Mesenchymal stem cell (in vitro differentiated cells and primary cell): ENCODE measurements at regions not wholly inside any gene's neighbourhood (a gene's known extent, or its start where the extent isn't known, plus 50 kb on each side); places are given as distances from the start of the nearest gene placed in this dataset.

Experiments
- DNase-seq: peaks from one replicate; pipeline ENCODE4 v3.0.0-alpha.2; 2013
- H2AFZ ChIP-seq: one replicate; pipeline ENCODE4 v1.6.1; 2013; ENCODE audit warnings: low read depth, mild to moderate bottlenecking, control low read depth, inconsistent platforms, low read length, moderate library complexity
- H2AK5ac ChIP-seq: 2 replicates; pipeline ENCODE4 v1.6.1; 2013; ENCODE audit warnings: low read length, moderate library complexity, mild to moderate bottlenecking, inconsistent platforms; ENCODE audit not compliant: severe bottlenecking
- H2BK120ac ChIP-seq: one replicate; pipeline ENCODE4 v1.6.1; 2013; ENCODE audit warnings: low read depth, mild to moderate bottlenecking, inconsistent platforms, low read length, moderate library complexity
- H2BK12ac ChIP-seq, 2 experiments: one replicate each; pipeline ENCODE4 v1.6.1; 2013; ENCODE audit warnings: inconsistent platforms in 2 of 2, low read length in 2 of 2, mild to moderate bottlenecking in 2 of 2, moderate library complexity in 2 of 2, control low read depth in 1 of 2
- H2BK15ac ChIP-seq: one replicate; pipeline ENCODE4 v1.6.1; 2013; ENCODE audit warnings: mild to moderate bottlenecking, low read depth, inconsistent platforms; ENCODE audit not compliant: poor library complexity, severe bottlenecking
- H2BK5ac ChIP-seq: 2 replicates; pipeline ENCODE4 v1.6.1; 2013; ENCODE audit warnings: low read depth, mild to moderate bottlenecking, low read length, control low read depth, inconsistent platforms; ENCODE audit not compliant: poor library complexity, severe bottlenecking
- H3K14ac ChIP-seq, 2 experiments: one replicate each; pipeline ENCODE4 v1.6.1; 2013; ENCODE audit warnings: inconsistent platforms in 2 of 2, low read length in 2 of 2, control low read depth in 1 of 2, mild to moderate bottlenecking in 1 of 2, moderate library complexity in 1 of 2
- H3K18ac ChIP-seq, 2 experiments: one replicate each; pipeline ENCODE4 v1.6.1; 2013; ENCODE audit warnings: inconsistent platforms in 2 of 2, low read length in 2 of 2, control low read depth in 1 of 2, low read depth in 1 of 2, mild to moderate bottlenecking in 1 of 2
- H3K23ac ChIP-seq, 2 experiments: one replicate each; pipeline ENCODE4 v1.6.1; 2013; ENCODE audit warnings: inconsistent platforms in 2 of 2, low read length in 2 of 2, mild to moderate bottlenecking in 2 of 2, moderate library complexity in 2 of 2, control low read depth in 1 of 2
- H3K27ac ChIP-seq: 2 replicates; pipeline ENCODE4 v1.5.1; 2013; ENCODE audit warnings: mild to moderate bottlenecking, moderate library complexity, low read length, control low read depth, inconsistent platforms; ENCODE audit not compliant: poor library complexity, severe bottlenecking
- H3K27me3 ChIP-seq, 2 experiments: 2 replicates each; pipeline versions ENCODE4 v1.6.1 to v1.7.0; 2013; ENCODE audit warnings: low read length in 2 of 2, mild to moderate bottlenecking in 2 of 2, moderate library complexity in 2 of 2, control low read depth in 1 of 2, inconsistent platforms in 1 of 2; ENCODE audit not compliant: control insufficient read depth in 1 of 2, insufficient read depth in 1 of 2
- H3K36me3 ChIP-seq, 2 experiments: 2 replicates each; pipeline versions ENCODE4 v1.6.1 to v1.7.0; 2013; ENCODE audit warnings: low read length in 2 of 2, control low read depth in 1 of 2, inconsistent platforms in 1 of 2, low read depth in 1 of 2, mild to moderate bottlenecking in 1 of 2; ENCODE audit not compliant: insufficient read depth in 2 of 2, control insufficient read depth in 1 of 2
- H3K4ac ChIP-seq, 2 experiments: one replicate each; pipeline ENCODE4 v1.6.1; 2013; ENCODE audit warnings: inconsistent platforms in 2 of 2, low read length in 2 of 2, mild to moderate bottlenecking in 2 of 2, moderate library complexity in 2 of 2, control low read depth in 1 of 2, low read depth in 1 of 2
- H3K4me1 ChIP-seq: 2 replicates; pipeline ENCODE4 v1.6.1; 2013; ENCODE audit warnings: low read depth, low read length, control low read depth; ENCODE audit not compliant: control insufficient read depth, insufficient read depth
- H3K4me2 ChIP-seq: 2 replicates; pipeline ENCODE4 v1.6.1; 2013; ENCODE audit warnings: low read length, mild to moderate bottlenecking, inconsistent platforms; ENCODE audit not compliant: poor library complexity, severe bottlenecking
- H3K4me3 ChIP-seq, 2 experiments: 2 replicates each; pipeline versions ENCODE4 v1.5.1 to v1.7.0; 2013; ENCODE audit warnings: low read length in 2 of 2, mild to moderate bottlenecking in 2 of 2, control low read depth in 1 of 2, low read depth in 1 of 2; ENCODE audit not compliant: insufficient read depth in 1 of 2
- H3K79me1 ChIP-seq: replicated peaks from 2 replicates; pipeline ENCODE4 v1.6.1; 2013; ENCODE audit warnings: mild to moderate bottlenecking, control low read depth, low read length, inconsistent platforms; ENCODE audit not compliant: poor library complexity, severe bottlenecking
- H3K9ac ChIP-seq: 2 replicates; pipeline ENCODE4 v1.7.0; 2013; ENCODE audit warnings: mild to moderate bottlenecking, low read length, moderate library complexity
- H3K9me3 ChIP-seq: 2 replicates; pipeline ENCODE4 v1.7.0; 2013; ENCODE audit warnings: mild to moderate bottlenecking, low read length; ENCODE audit not compliant: control insufficient read depth
- H4K8ac ChIP-seq: one replicate; pipeline ENCODE4 v1.6.1; 2013; ENCODE audit warnings: inconsistent platforms, mild to moderate bottlenecking, low read length, moderate library complexity
- H4K91ac ChIP-seq: one replicate; pipeline ENCODE4 v1.6.1; 2013; ENCODE audit warnings: mild to moderate bottlenecking, low read length, inconsistent platforms
- WGBS: methylation state at CpG from one replicate; pipeline ENCODE4 v1.1.7; 2013; ENCODE audit warnings: mixed read lengths; 5-methylcytosine and 5-hydroxymethylcytosine counted together

DNA sequence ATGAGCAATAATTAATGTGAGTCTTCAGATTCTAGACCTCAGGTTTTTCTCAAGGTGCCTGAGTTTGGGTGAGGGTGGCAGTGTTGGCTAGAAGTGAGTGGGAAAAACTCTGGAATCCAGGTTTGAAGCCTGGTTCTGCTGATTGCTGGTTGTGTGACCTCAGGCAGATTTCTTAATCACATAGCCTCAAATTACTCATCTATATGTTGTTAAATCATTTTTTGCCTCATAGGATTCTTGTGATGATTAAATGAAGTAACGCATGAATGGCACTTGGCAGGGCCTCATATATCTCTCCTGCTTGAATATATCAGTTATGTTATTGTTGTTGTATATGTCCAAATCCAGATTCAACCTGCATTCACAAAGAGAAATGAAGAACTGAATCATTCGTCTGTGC, 60.5 kb downstream of the NR2F2 start:
- no peak overlapping the region for H2BK15ac ChIP-seq
- no peak overlapping the region for H3K4me2 ChIP-seq
- H2BK5ac ChIP-seq, result no peak overlapping the region
- no peak overlapping the region for H2AK5ac ChIP-seq
- H3K79me1 ChIP-seq, result no peaks in the 10 kb centered on the region
- H3K4ac ChIP-seq, result no peak overlapping the region
- no peaks in the 10 kb centered on the region for H3K36me3 ChIP-seq
- H3K4me3 ChIP-seq, result no peak overlapping the region
- no peak overlapping the region for H3K18ac ChIP-seq
- no peaks in the 10 kb centered on the region for H3K9me3 ChIP-seq
- no peaks in the 10 kb centered on the region for H3K27me3 ChIP-seq
- H3K4me1 ChIP-seq, result peaks cover 2% of the 10 kb centered on the region
- 100% methylated on average over 1 of the region's 2 CpGs for WGBS
- no peak overlapping the region for H2AFZ ChIP-seq
- H2BK12ac ChIP-seq, result no peak overlapping the region
- no peak overlapping the region for H3K27ac ChIP-seq
- DNase-seq, result no peak
- no peak overlapping the region for H3K9ac ChIP-seq
- no peak overlapping the region for H3K23ac ChIP-seq
- H2BK120ac ChIP-seq, result no peak overlapping the region
- no peak overlapping the region for H4K91ac ChIP-seq
- no peak overlapping the region for H4K8ac ChIP-seq
- H3K14ac ChIP-seq, result no peak overlapping the region

DNA sequence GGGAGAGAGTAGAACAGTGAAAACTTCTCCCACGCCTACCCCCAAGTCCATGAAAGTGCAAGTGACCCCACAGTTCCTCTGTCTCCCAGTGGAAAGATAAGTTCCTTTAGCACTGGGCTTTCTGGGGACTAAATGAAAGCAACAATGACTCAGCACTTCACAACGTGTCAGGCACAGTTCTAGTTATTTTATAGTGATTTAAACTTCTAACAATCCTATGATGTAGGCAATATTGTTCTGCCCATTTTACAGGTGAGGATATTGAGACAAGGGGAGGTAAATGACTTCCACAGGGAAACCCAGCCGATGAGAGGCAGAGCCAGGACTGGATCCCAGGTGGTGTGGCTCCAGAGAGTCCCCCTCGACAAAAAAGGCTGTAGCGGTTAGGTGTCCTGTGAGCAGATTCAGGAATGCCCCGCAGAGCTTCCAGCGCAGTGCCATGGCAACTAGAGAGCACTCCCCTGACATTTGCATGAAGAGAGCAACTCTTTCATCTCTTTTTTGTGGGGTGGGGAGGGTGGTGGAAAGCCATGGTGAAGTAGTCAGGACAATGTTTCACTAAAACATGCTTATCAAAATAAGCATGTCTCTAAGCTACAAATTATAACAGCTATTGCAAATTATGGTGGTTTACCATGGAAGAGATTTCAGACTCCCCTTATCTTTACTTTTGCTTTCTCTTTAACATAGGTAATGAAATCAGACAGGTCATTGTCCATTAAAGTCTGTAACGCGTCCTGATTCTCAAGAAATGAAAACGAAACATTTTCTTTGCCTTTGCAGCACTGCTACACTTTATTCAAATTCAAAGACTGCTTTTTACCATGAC, 62.1 kb downstream of the NR2F2 start:
- Histone ChIP-seq H2BK15ac (no peak overlapping the region), H2BK12ac (no peak overlapping the region), H2AFZ (no peak overlapping the region), H2BK120ac (no peak overlapping the region), H3K4me3 (peak overlapping the region in 1 of 2 experiments; percentile 23), H3K4me2 (no peak overlapping the region), H4K91ac (peak overlapping the region; percentile 32), H3K18ac (no peak overlapping the region), H3K27me3 (peaks cover 0 to 4% of the 10 kb centered on the region in 2 experiments), H3K79me1 (no peaks in the 10 kb centered on the region), H3K14ac (no peak overlapping the region), H3K4me1 (peaks cover 2% of the 10 kb centered on the region), H3K27ac (no peak overlapping the region), H3K23ac (no peak overlapping the region), H3K4ac (no peak overlapping the region), H3K36me3 (no peaks in the 10 kb centered on the region), H4K8ac (no peak overlapping the region), H2BK5ac (no peak overlapping the region), H2AK5ac (no peak overlapping the region), H3K9ac (no peak overlapping the region), H3K9me3 (no peaks in the 10 kb centered on the region)
- 47% methylated on average over 8 of the region's 10 CpGs for WGBS
- DNase-seq, result no peak

DNA sequence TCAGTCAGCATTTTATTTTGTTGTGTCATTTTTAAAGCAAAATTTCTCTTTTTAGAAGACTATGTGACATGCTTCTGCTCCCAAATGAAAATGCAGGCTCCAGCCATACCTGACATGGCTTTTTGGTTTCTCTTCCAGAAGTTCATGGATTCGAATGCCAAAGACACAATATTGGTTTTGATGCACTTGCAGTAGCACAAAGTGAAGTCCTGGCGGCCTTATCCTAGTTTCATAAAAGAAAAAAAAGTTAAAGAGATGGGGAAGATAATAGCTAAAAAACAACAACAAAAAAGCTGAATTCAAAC, 62.7 kb downstream of the NR2F2 start:
- H4K8ac ChIP-seq, result no peak overlapping the region
- H3K79me1 ChIP-seq, result no peaks in the 10 kb centered on the region
- H2AFZ ChIP-seq, result no peak overlapping the region
- no peak overlapping the region for H3K9ac ChIP-seq
- peaks cover 0 to 4% of the 10 kb centered on the region in 2 experiments for H3K27me3 ChIP-seq
- no peak overlapping the region for H2BK15ac ChIP-seq
- no peak overlapping the region for H3K4ac ChIP-seq
- H2BK5ac ChIP-seq, result no peak overlapping the region
- no peak overlapping the region for H3K14ac ChIP-seq
- H3K36me3 ChIP-seq, result no peaks in the 10 kb centered on the region
- no peak overlapping the region for H3K18ac ChIP-seq
- H3K27ac ChIP-seq, result no peak overlapping the region
- H2BK120ac ChIP-seq, result no peak overlapping the region
- peak overlapping the region in 1 of 2 experiments; percentile 23 for H3K4me3 ChIP-seq
- H3K9me3 ChIP-seq, result no peaks in the 10 kb centered on the region
- H3K23ac ChIP-seq, result no peak overlapping the region
- H2BK12ac ChIP-seq, result no peak overlapping the region
- H3K4me2 ChIP-seq, result no peak overlapping the region
- H3K4me1 ChIP-seq, result peaks cover 2% of the 10 kb centered on the region
- H4K91ac ChIP-seq, result no peak overlapping the region
- no peak for DNase-seq
- no peak overlapping the region for H2AK5ac ChIP-seq
- 94% methylated on average over 2 of the region's 2 CpGs for WGBS

DNA sequence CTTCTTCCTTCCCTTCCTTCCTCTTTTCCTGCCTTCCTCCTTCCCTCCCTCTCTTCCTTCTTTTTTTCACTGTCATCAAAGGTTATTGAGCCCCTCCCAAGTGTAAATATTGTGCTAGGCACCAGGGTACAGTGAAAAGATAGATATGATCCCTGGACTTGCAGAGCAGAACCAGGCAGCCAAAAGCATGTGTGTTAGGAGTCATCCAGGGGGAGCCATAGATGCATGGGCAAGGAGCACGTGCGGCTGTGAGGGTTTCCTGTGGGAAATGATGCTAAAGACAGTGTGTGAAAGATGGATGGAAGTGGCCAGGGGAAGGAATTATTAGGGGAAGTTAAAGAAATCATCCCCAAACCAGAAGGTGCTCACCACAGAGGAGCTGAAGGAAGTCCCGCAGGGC, 65.2 kb downstream of the NR2F2 start:
- no peak overlapping the region for H2BK12ac ChIP-seq
- H2AK5ac ChIP-seq, result no peak overlapping the region
- no peak overlapping the region for H3K9ac ChIP-seq
- H3K23ac ChIP-seq, result no peak overlapping the region
- H3K4me2 ChIP-seq, result no peak overlapping the region
- H3K79me1 ChIP-seq, result no peaks in the 10 kb centered on the region
- no peak overlapping the region for H3K4me3 ChIP-seq
- no peak overlapping the region for H2BK15ac ChIP-seq
- H3K9me3 ChIP-seq, result no peaks in the 10 kb centered on the region
- no peaks in the 10 kb centered on the region for H3K36me3 ChIP-seq
- no peak overlapping the region for H4K8ac ChIP-seq
- no peak for DNase-seq
- H4K91ac ChIP-seq, result no peak overlapping the region
- H2AFZ ChIP-seq, result no peak overlapping the region
- WGBS, result 65% methylated on average over 3 of the region's 3 CpGs
- H3K4ac ChIP-seq, result no peak overlapping the region
- no peak overlapping the region for H2BK120ac ChIP-seq
- no peak overlapping the region for H3K14ac ChIP-seq
- H3K4me1 ChIP-seq, result peaks cover 2% of the 10 kb centered on the region
- H3K18ac ChIP-seq, result no peak overlapping the region
- H3K27me3 ChIP-seq, result peaks cover 0 to 4% of the 10 kb centered on the region in 2 experiments
- H3K27ac ChIP-seq, result no peak overlapping the region
- no peak overlapping the region for H2BK5ac ChIP-seq
